Gastrocnemius medialis (tissue), 4 donors: ENCODE measurements at regions not wholly inside any gene's neighbourhood (a gene's known extent, or its start where the extent isn't known, plus 50 kb on each side); places are given as distances from the start of the nearest gene placed in this dataset.

Source experiments
- ATAC-seq, 2 donors: fragments of 150-250 bp; one replicate each; pipeline ENCODE4 v1.9.1; 2016
- DNase-seq, 2 donors: peaks; one replicate each; pipeline ENCODE4 v3.0.0-alpha.2; 2019
- H3K27ac ChIP-seq, 4 donors: fragments of 200-600 bp; sonication (generic); 1 replicate in 1 of 4; 2 replicates in 3 of 4; pipeline ENCODE4 v1.5.1; 2016 to 2018; ENCODE audit warnings: mild to moderate bottlenecking in 2 of 4, moderate library complexity in 1 of 4
- H3K27me3 ChIP-seq, 3 donors: fragments of 200-600 bp; sonication (generic) in 2 of 3; 1 replicate in 1 of 3; 2 replicates in 2 of 3; pipeline versions ENCODE4 v1.5.1 to v1.6.0; 2016 to 2019; ENCODE audit warnings: mild to moderate bottlenecking in 1 of 3, moderate library complexity in 1 of 3
- H3K36me3 ChIP-seq, 2 donors: fragments of 200-600 bp; sonication (generic) in 1 of 2; one replicate each; pipeline ENCODE4 v1.5.1; 2017 to 2018
- H3K4me1 ChIP-seq, 2 donors: fragments of 200-600 bp; sonication (generic) in 1 of 2; one replicate each; pipeline ENCODE4 v1.5.1; 2016 to 2017; ENCODE audit warnings: mild to moderate bottlenecking in 2 of 2
- H3K4me3 ChIP-seq, 4 donors: fragments of 200-600 bp; sonication (generic) in 3 of 4; 1 replicate in 1 of 4; 2 replicates in 3 of 4; pipeline ENCODE4 v1.5.1; 2016 to 2019; ENCODE audit warnings: mild to moderate bottlenecking in 2 of 4
- H3K9me3 ChIP-seq, 3 donors: fragments of 200-600 bp; sonication (generic) in 2 of 3; 1 replicate in 1 of 3; 2 replicates in 2 of 3; pipeline ENCODE4 v1.5.1; 2016 to 2019
- CTCF ChIP-seq, 5 experiments: fragments of 450-650 bp in 3 of 5; fragments of 200-600 bp in 2 of 5; sonication (generic) in 2 of 5; IDR thresholded peaks in 4 of 5; conservative IDR thresholded peaks in 1 of 5; 1 replicate in 4 of 5; 2 replicates in 1 of 5; pipeline ENCODE4 v1.5.1; 2016 to 2019; ENCODE audit warnings: antibody characterized with exemption in 5 of 5, mild to moderate bottlenecking in 3 of 5, moderate library complexity in 3 of 5
- POLR2A ChIP-seq, 2 donors: fragments of 450-650 bp; IDR thresholded peaks; one replicate each; pipeline ENCODE4 v1.6.1; 2017; ENCODE audit warnings: antibody characterized with exemption in 2 of 2, mild to moderate bottlenecking in 2 of 2, moderate library complexity in 2 of 2
- in situ Hi-C, 4 donors: fragments of 200-750 bp; cut with MboI; loops; one replicate each; pipeline versions ENCODE4 v1.15.0 to v1.8.0; 2017; ENCODE audit warnings: low sequenced_read_pairs in 4 of 4
- intact Hi-C: fragments of 100-400 bp; cut with DNase I; formaldehyde crosslinking; loops from one replicate; pipeline ENCODE4 v1.15.1; 2023; ENCODE audit warnings: low total_unique reads

- TF ChIP-seq POLR2A (IDR thresholded peaks at IDR 0.05) (no peak), CTCF (IDR thresholded peaks at IDR 0.05 in 4 of 5, conservative IDR thresholded peaks at IDR 0.05 in 1 of 5) (no peak)
- in situ Hi-C loops: no loop called here
- intact Hi-C loops: no loop called here
- H3K27me3 ChIP-seq: no peaks in the 10 kb centered on the region
- H3K4me3 ChIP-seq: no peak overlapping the region
- no peaks in the 10 kb centered on the region for H3K4me1 ChIP-seq
- ATAC-seq: no peak
- no peaks in the 10 kb centered on the region for H3K36me3 ChIP-seq
- H3K9me3 ChIP-seq: no peaks in the 10 kb centered on the region
- no peak for DNase-seq
- no peak overlapping the region for H3K27ac ChIP-seq
Observed at GRCh38 chr7:41065663-41066062, 637.2 kb downstream of the INHBA start.

- Histone ChIP-seq H3K27ac (no peak overlapping the region), H3K27me3 (no peaks in the 10 kb centered on the region), H3K4me3 (no peak overlapping the region), H3K9me3 (no peaks in the 10 kb centered on the region), H3K4me1 (no peaks in the 10 kb centered on the region), H3K36me3 (no peaks in the 10 kb centered on the region)
- ATAC-seq (no peak), DNase-seq (no peak)
- TF ChIP-seq CTCF (IDR thresholded peaks at IDR 0.05 in 4 of 5, conservative IDR thresholded peaks at IDR 0.05 in 1 of 5) (no peak), POLR2A (IDR thresholded peaks at IDR 0.05) (no peak)
- intact Hi-C loops (no loop called here), in situ Hi-C loops (no loop called here)
Observed at GRCh38 chr7:41063116-41063515, 639.8 kb downstream of the INHBA start.

- H3K36me3 ChIP-seq: no peaks in the 10 kb centered on the region
- H3K9me3 ChIP-seq: no peaks in the 10 kb centered on the region
- intact Hi-C loops (no loop called here), in situ Hi-C loops (no loop called here)
- ATAC-seq (no peak), DNase-seq (no peak)
- no peak overlapping the region for H3K4me3 ChIP-seq
- H3K27ac ChIP-seq: no peak overlapping the region
- H3K27me3 ChIP-seq: no peaks in the 10 kb centered on the region
- TF ChIP-seq CTCF (IDR thresholded peaks at IDR 0.05 in 4 of 5, conservative IDR thresholded peaks at IDR 0.05 in 1 of 5) (no peak), POLR2A (IDR thresholded peaks at IDR 0.05) (no peak)
- no peaks in the 10 kb centered on the region for H3K4me1 ChIP-seq
Observed at GRCh38 chr7:41060796-41061195, 642.1 kb downstream of the INHBA start.

GRCh38 chr7:41059796-41060195 lies 643.1 kb downstream of the INHBA start:
- ATAC-seq: no peak
- no peak for TF ChIP-seq POLR2A (IDR thresholded peaks at IDR 0.05)
- TF ChIP-seq CTCF (IDR thresholded peaks at IDR 0.05 in 4 of 5, conservative IDR thresholded peaks at IDR 0.05 in 1 of 5): no peak

GRCh38 chr7:41058986-41059741 lies 643.7 kb downstream of the INHBA start:
- H3K9me3 ChIP-seq: no peaks in the 10 kb centered on the region
- no peaks in the 10 kb centered on the region for H3K36me3 ChIP-seq
- TF ChIP-seq CTCF (IDR thresholded peaks at IDR 0.05 in 4 of 5, conservative IDR thresholded peaks at IDR 0.05 in 1 of 5) (no peak), POLR2A (IDR thresholded peaks at IDR 0.05) (no peak)
- no peaks in the 10 kb centered on the region for H3K4me1 ChIP-seq
- DNase-seq (no peak), ATAC-seq (no peak)
- no peak overlapping the region for H3K27ac ChIP-seq
- no peaks in the 10 kb centered on the region for H3K27me3 ChIP-seq
- H3K4me3 ChIP-seq: no peak overlapping the region
- intact Hi-C loops (no loop called here), in situ Hi-C loops (no loop called here)

More at GRCh38 chr7:41059796-41060195, 643.1 kb downstream of the INHBA start:
- H3K36me3 ChIP-seq: no peaks in the 10 kb centered on the region
- in situ Hi-C loops (no loop called here), intact Hi-C loops (no loop called here)
- DNase-seq: no peak
- H3K9me3 ChIP-seq: no peaks in the 10 kb centered on the region
- H3K27me3 ChIP-seq: no peaks in the 10 kb centered on the region
- H3K4me3 ChIP-seq: no peak overlapping the region
- no peak overlapping the region for H3K27ac ChIP-seq
- no peaks in the 10 kb centered on the region for H3K4me1 ChIP-seq
